ENCODE measurements at regions not wholly inside any gene's neighbourhood (a gene's known extent, or its start where the extent isn't known, plus 50 kb on each side); places are given as distances from the start of the nearest gene placed in this dataset.
A peak's percentile ranks its signal among the peaks of the same experiment; 100 is the strongest.

- TF ChIP-seq CTCF (IDR thresholded peaks at IDR 0.05) (peak; percentile 11 to 62 (median 36)), POLR2AphosphoS5 (IDR thresholded peaks at IDR 0.05) (no peak), POLR2A (IDR thresholded peaks at IDR 0.05) (no peak), EP300 (IDR thresholded peaks at IDR 0.05; ENCODE audit: low read depth) (no peak)
Observed at GRCh38 chr1:234691567-234691966, 81.6 kb upstream of the IRF2BP2 start.

All from transverse colon (tissue), 4 donors.